Body of pancreas (tissue), 4 donors: ENCODE measurements at regions not wholly inside any gene's neighbourhood (a gene's known extent, or its start where the extent isn't known, plus 50 kb on each side); places are given as distances from the start of the nearest gene placed in this dataset.

Experiments
- ATAC-seq: fragments of 150-250 bp; one replicate; pipeline ENCODE4 v1.9.1; 2016
- DNase-seq, 4 donors: peaks; one replicate each; pipeline ENCODE4 v3.0.0-alpha.2; 2019
- H3K27ac ChIP-seq, 4 donors: fragments of 200-600 bp; sonication (generic); 1 replicate in 3 of 4; 2 replicates in 1 of 4; pipeline versions ENCODE4 v1.5.1 to v1.6.1; 2016 to 2019; ENCODE audit warnings: mild to moderate bottlenecking in 1 of 4, mixed read lengths in 1 of 4, moderate library complexity in 1 of 4
- H3K27me3 ChIP-seq, 2 donors: fragments of 200-600 bp; sonication (generic); one replicate each; pipeline ENCODE4 v1.6.0; 2016; ENCODE audit warnings: mild to moderate bottlenecking in 1 of 2
- H3K36me3 ChIP-seq, 2 donors: fragments of 200-600 bp; sonication (generic); replicated peaks in 1 of 2; 2 replicates each; pipeline ENCODE4 v1.5.1; 2016; ENCODE audit warnings: low read depth in 2 of 2; ENCODE audit not compliant: insufficient read depth in 1 of 2
- H3K4me1 ChIP-seq: fragments of 200-600 bp; sonication (generic); one replicate; pipeline ENCODE4 v1.6.0; 2016
- H3K4me3 ChIP-seq, 2 donors: fragments of 200-600 bp; sonication (generic); 1 replicate in 1 of 2; 2 replicates in 1 of 2; pipeline ENCODE4 v1.5.1; 2016 to 2019
- H3K9me3 ChIP-seq, 3 donors: fragments of 200-600 bp; sonication (generic); 1 replicate in 2 of 3; 2 replicates in 1 of 3; pipeline ENCODE4 v1.5.1; 2016
- POLR2A ChIP-seq, 3 donors: fragments of 450-650 bp; IDR thresholded peaks; one replicate each; pipeline ENCODE4 v1.6.1; 2016; ENCODE audit warnings: antibody characterized with exemption in 3 of 3, mild to moderate bottlenecking in 2 of 3
- WGBS, 2 donors: methylation state at CpG; one replicate each; pipeline ENCODE4 v1.1.5; 2017; 5-methylcytosine and 5-hydroxymethylcytosine counted together
- intact Hi-C: fragments of 100-400 bp; cut with DNase I; formaldehyde crosslinking; loops from one replicate; pipeline ENCODE4 v1.15.1; 2023
- TF ChIP-seq, protein P1 (sequence below), 7 experiments: fragments of 450-650 bp in 4 of 7; fragments of 200-600 bp in 3 of 7; sonication (generic) in 3 of 7; IDR thresholded peaks; one replicate each; pipeline ENCODE4 v1.5.1; 2016 to 2019; ENCODE audit warnings: antibody characterized with exemption in 7 of 7

GRCh38 chr3:35492841-35493240, 146.5 kb upstream of the ARPP21 start:
- Histone ChIP-seq H3K4me1 (no peaks in the 10 kb centered on the region), H3K9me3 (no peaks in the 10 kb centered on the region), H3K27ac (no peak overlapping the region), H3K4me3 (no peak overlapping the region), H3K27me3 (no peaks in the 10 kb centered on the region), H3K36me3 (no peaks in the 10 kb centered on the region)
- no peak for ATAC-seq
- no peak for DNase-seq
- intact Hi-C loops = no loop called here
- WGBS, 2 donors = 45 to 59% methylated on average over 2 of the region's 2 CpGs
- TF ChIP-seq, protein P1, sequence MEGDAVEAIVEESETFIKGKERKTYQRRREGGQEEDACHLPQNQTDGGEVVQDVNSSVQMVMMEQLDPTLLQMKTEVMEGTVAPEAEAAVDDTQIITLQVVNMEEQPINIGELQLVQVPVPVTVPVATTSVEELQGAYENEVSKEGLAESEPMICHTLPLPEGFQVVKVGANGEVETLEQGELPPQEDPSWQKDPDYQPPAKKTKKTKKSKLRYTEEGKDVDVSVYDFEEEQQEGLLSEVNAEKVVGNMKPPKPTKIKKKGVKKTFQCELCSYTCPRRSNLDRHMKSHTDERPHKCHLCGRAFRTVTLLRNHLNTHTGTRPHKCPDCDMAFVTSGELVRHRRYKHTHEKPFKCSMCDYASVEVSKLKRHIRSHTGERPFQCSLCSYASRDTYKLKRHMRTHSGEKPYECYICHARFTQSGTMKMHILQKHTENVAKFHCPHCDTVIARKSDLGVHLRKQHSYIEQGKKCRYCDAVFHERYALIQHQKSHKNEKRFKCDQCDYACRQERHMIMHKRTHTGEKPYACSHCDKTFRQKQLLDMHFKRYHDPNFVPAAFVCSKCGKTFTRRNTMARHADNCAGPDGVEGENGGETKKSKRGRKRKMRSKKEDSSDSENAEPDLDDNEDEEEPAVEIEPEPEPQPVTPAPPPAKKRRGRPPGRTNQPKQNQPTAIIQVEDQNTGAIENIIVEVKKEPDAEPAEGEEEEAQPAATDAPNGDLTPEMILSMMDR (IDR thresholded peaks at IDR 0.05) = no peak
- no peak for TF ChIP-seq POLR2A (IDR thresholded peaks at IDR 0.05)

GRCh38 chr3:35498506-35499210, 140.7 kb upstream of the ARPP21 start:
- intact Hi-C loops = no loop called here
- WGBS, 2 donors = 24 to 35% methylated on average over 4 of the region's 4 CpGs

GRCh38 chr3:35500641-35501350, 138.5 kb upstream of the ARPP21 start:
- no peaks in the 10 kb centered on the region for H3K36me3 ChIP-seq
- intact Hi-C loops = no loop called here
- no peak for ATAC-seq
- WGBS, 2 donors = 13 to 25% methylated on average over 3 of the region's 3 CpGs
- no peaks in the 10 kb centered on the region for H3K27me3 ChIP-seq
- no peak overlapping the region for H3K27ac ChIP-seq
- no peak overlapping the region for H3K4me3 ChIP-seq
- no peaks in the 10 kb centered on the region for H3K4me1 ChIP-seq
- no peak for TF ChIP-seq POLR2A (IDR thresholded peaks at IDR 0.05)
- TF ChIP-seq, protein P1 (IDR thresholded peaks at IDR 0.05) = no peak
- no peak for DNase-seq
- H3K9me3 ChIP-seq = no peaks in the 10 kb centered on the region

More at GRCh38 chr3:35498506-35499210, 140.7 kb upstream of the ARPP21 start:
- ATAC-seq (no peak), DNase-seq (no peak)
- no peaks in the 10 kb centered on the region for H3K36me3 ChIP-seq
- no peak overlapping the region for H3K4me3 ChIP-seq
- H3K9me3 ChIP-seq = no peaks in the 10 kb centered on the region
- TF ChIP-seq, protein P1 (IDR thresholded peaks at IDR 0.05) = no peak
- TF ChIP-seq POLR2A (IDR thresholded peaks at IDR 0.05) = no peak
- H3K27ac ChIP-seq = no peak overlapping the region
- no peaks in the 10 kb centered on the region for H3K27me3 ChIP-seq
- H3K4me1 ChIP-seq = no peaks in the 10 kb centered on the region

- TF ChIP-seq POLR2A (IDR thresholded peaks at IDR 0.05) = no peak
- TF ChIP-seq, protein P1 (IDR thresholded peaks at IDR 0.05) = no peak
- Histone ChIP-seq H3K9me3 (no peaks in the 10 kb centered on the region), H3K27ac (no peak overlapping the region), H3K4me1 (no peaks in the 10 kb centered on the region), H3K27me3 (no peaks in the 10 kb centered on the region), H3K4me3 (no peak overlapping the region), H3K36me3 (no peaks in the 10 kb centered on the region)
- DNase-seq = no peak
- ATAC-seq = no peak
- intact Hi-C loops = no loop called here
Observed at GRCh38 chr3:35502699-35503098, 136.6 kb upstream of the ARPP21 start.
